ENCODE measurements at regions not wholly inside any gene's neighbourhood (a gene's known extent, or its start where the extent isn't known, plus 50 kb on each side); places are given as distances from the start of the nearest gene placed in this dataset.

DNA sequence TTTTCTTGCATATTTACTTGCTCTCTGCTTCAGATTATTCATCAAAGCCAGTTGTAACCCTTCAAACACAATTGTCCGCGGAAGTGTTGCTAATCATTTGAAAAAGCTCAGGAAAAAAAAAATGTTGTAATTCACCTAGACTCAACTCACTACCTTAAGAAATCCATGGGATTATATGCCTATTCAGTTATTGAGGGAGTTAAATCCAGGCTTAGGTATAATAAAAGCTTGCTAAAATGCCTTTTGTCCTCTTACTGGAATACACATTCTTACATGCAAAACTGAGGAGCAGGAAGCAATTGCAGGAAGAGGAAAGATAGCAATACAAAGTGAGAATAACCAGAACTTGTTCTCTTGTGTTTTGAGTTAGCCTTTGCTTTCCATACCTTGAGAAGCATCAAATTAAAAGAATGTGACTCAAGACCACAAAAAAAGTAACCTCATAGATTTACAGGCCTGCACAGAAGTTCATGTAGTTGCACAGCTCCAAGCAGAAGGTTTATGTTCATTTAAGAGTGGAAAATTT, 91.4 kb upstream of the FAM241A start:
- no peaks in the 10 kb centered on the region for H3K9me3 ChIP-seq (ENCODE audit: low read length)
- no peaks in the 10 kb centered on the region for H3K36me3 ChIP-seq (ENCODE audit: insufficient read depth, low read length)
- no peak overlapping the region for H3K4me3 ChIP-seq (ENCODE audit: low read length)
- no peak overlapping the region for H2AFZ ChIP-seq (ENCODE audit: low read depth, low read length)
- no peaks in the 10 kb centered on the region for H3K4me1 ChIP-seq (ENCODE audit: insufficient read depth, low read length)
- no peaks in the 10 kb centered on the region for H3K27me3 ChIP-seq (ENCODE audit: insufficient read depth, low read length)

DNA sequence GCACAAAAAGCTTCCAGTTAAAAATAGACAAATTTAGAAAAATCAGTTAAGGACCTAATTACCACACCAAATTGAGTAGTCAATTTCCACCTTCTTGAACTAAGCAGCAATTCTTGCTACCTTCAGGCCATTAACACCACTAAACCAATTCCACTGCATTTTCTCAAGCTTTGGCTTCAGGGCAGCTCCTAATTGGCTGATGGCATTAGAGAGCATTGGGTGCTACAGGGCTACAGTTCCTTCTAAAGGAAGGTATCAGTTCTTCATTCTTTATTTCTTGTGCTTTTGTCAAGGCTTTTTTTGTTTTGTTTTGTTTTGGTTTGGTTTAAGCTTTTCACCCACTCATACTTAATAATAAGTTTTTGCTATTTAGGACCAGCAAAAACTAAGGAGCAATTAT, 90.2 kb upstream of the FAM241A start:
- Histone ChIP-seq H3K4me1 (ENCODE audit: insufficient read depth, low read length) (no peaks in the 10 kb centered on the region), H2AFZ (ENCODE audit: low read depth, low read length) (no peak overlapping the region), H3K4me3 (ENCODE audit: low read length) (no peak overlapping the region), H3K27me3 (ENCODE audit: insufficient read depth, low read length) (no peaks in the 10 kb centered on the region), H3K9me3 (ENCODE audit: low read length) (no peaks in the 10 kb centered on the region), H3K36me3 (ENCODE audit: insufficient read depth, low read length) (no peaks in the 10 kb centered on the region)

GRCh38 chr4:112057470-112057869, 87.8 kb upstream of the FAM241A start:
- H2AFZ ChIP-seq (ENCODE audit: low read depth, low read length) = no peak overlapping the region
- H3K9me3 ChIP-seq (ENCODE audit: low read length) = no peaks in the 10 kb centered on the region
- no peaks in the 10 kb centered on the region for H3K4me1 ChIP-seq (ENCODE audit: insufficient read depth, low read length)
- no peaks in the 10 kb centered on the region for H3K27me3 ChIP-seq (ENCODE audit: insufficient read depth, low read length)
- H3K36me3 ChIP-seq (ENCODE audit: insufficient read depth, low read length) = no peaks in the 10 kb centered on the region
- no peak overlapping the region for H3K4me3 ChIP-seq (ENCODE audit: low read length)

- no peak overlapping the region for H2AFZ ChIP-seq (ENCODE audit: low read depth, low read length)
- no peaks in the 10 kb centered on the region for H3K9me3 ChIP-seq (ENCODE audit: low read length)
- H3K27me3 ChIP-seq (ENCODE audit: insufficient read depth, low read length) = no peaks in the 10 kb centered on the region
- H3K4me1 ChIP-seq (ENCODE audit: insufficient read depth, low read length) = no peaks in the 10 kb centered on the region
- H3K4me3 ChIP-seq (ENCODE audit: low read length) = no peak overlapping the region
- H3K36me3 ChIP-seq (ENCODE audit: insufficient read depth, low read length) = no peaks in the 10 kb centered on the region
Measured at GRCh38 chr4:112058433-112058832, 86.8 kb upstream of the FAM241A start.

- Histone ChIP-seq H3K9me3 (ENCODE audit: low read length) (no peaks in the 10 kb centered on the region), H2AFZ (ENCODE audit: low read depth, low read length) (no peak overlapping the region), H3K36me3 (ENCODE audit: insufficient read depth, low read length) (no peaks in the 10 kb centered on the region), H3K4me3 (ENCODE audit: low read length) (no peak overlapping the region), H3K27me3 (ENCODE audit: insufficient read depth, low read length) (no peaks in the 10 kb centered on the region), H3K4me1 (ENCODE audit: insufficient read depth, low read length) (no peaks in the 10 kb centered on the region)
Measured at GRCh38 chr4:112060212-112060611, 85.0 kb upstream of the FAM241A start.

DNA sequence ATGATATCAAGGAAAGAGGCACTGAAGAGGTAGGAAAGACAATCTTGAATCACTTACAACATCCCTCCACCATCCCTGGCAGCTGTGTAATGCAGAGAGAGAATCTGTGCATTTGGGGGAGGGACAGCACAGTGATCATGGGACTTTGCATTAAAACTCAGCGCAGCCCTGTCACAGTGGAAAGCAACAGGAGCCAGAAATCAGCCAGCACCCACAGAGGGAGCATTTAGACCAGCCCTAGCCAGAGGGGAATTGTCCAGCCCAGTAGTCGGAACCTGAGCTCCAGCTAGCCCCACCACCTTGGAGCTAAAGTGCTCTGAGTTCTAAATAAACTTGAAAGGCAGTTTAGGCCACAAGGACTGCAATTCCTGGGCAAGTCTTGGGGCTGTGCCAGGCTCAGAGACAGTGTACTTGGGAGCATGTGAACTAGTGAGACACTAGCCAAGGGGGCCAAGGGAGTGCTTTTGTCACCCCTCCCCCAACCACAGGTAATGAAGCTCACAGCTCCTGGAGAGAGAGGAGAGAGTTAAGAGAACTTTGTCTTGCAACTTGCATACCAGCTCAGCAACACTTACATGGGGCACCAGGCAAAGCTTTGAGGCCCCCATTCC, 83.9 kb upstream of the FAM241A start:
- Histone ChIP-seq H3K36me3 (ENCODE audit: insufficient read depth, low read length) (no peaks in the 10 kb centered on the region), H3K4me3 (ENCODE audit: low read length) (no peak overlapping the region), H3K9me3 (ENCODE audit: low read length) (no peaks in the 10 kb centered on the region), H2AFZ (ENCODE audit: low read depth, low read length) (no peak overlapping the region), H3K4me1 (ENCODE audit: insufficient read depth, low read length) (no peaks in the 10 kb centered on the region), H3K27me3 (ENCODE audit: insufficient read depth, low read length) (no peaks in the 10 kb centered on the region)

DNA sequence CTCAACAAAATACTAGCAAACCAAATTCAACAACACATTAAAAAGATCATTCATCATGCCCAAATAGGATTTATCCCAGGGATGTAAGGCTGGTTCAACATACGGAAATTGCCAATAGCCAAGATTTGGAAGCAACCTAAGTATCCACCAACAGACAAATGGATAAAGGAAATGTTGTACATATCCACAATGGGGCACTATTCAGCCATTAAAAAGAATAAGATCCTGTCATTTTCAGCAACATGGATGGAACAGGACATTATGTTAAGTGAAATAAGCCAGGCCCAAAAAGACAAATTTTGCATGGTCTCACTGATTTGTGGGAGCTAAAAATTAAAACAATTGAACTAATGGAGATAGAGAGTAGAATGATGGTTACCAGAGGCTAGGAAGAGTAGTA, 82.0 kb upstream of the FAM241A start:
- no peak overlapping the region for H3K4me3 ChIP-seq (ENCODE audit: low read length)
- no peaks in the 10 kb centered on the region for H3K27me3 ChIP-seq (ENCODE audit: insufficient read depth, low read length)
- H3K9me3 ChIP-seq (ENCODE audit: low read length) = no peaks in the 10 kb centered on the region
- no peaks in the 10 kb centered on the region for H3K4me1 ChIP-seq (ENCODE audit: insufficient read depth, low read length)
- no peak overlapping the region for H2AFZ ChIP-seq (ENCODE audit: low read depth, low read length)
- no peaks in the 10 kb centered on the region for H3K36me3 ChIP-seq (ENCODE audit: insufficient read depth, low read length)

DNA sequence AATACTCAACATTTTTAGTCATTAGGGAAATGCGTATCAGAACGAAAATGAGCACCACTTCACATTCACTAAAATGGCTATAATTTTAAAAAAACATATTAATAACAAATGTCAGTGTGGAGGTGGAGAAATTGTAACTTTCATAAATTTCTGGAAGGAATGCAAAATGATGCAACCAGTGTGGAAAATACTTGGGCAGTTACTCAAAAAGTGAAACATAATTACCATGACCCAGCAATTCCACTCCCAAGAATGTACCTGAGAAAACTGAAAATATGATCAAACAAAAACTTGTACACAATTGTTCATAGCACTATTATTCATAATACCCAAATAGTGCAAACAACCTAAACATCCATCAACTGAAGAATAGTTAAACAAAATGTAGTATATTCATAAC, 76.1 kb upstream of the FAM241A start:
- no peaks in the 10 kb centered on the region for H3K36me3 ChIP-seq (ENCODE audit: insufficient read depth, low read length)
- no peak overlapping the region for H3K4me3 ChIP-seq (ENCODE audit: low read length)
- no peaks in the 10 kb centered on the region for H3K9me3 ChIP-seq (ENCODE audit: low read length)
- no peaks in the 10 kb centered on the region for H3K27me3 ChIP-seq (ENCODE audit: insufficient read depth, low read length)
- H2AFZ ChIP-seq (ENCODE audit: low read depth, low read length) = no peak overlapping the region
- H3K4me1 ChIP-seq (ENCODE audit: insufficient read depth, low read length) = no peaks in the 10 kb centered on the region

DNA sequence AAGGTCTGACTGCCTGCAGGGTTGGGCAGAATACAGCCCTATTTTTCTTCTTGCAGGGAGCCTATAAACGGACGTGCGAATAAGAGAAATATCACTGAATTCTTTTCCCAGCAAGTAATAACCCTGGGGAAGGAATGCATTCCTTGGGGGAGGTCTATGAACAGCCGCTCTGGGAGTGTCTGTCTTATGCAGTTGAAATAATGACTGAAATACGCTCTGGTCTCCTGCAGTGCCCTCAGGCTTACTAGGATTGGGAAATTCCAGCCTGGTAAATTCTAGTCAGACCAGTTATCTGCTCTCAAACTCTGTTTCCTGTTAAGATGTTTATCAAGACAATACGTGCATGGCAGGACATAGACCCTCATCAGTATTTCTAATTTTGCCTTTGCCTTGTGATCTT, 72.1 kb upstream of the FAM241A start:
- Histone ChIP-seq H3K4me3 (ENCODE audit: low read length) (no peak overlapping the region), H3K4me1 (ENCODE audit: insufficient read depth, low read length) (no peaks in the 10 kb centered on the region), H3K9me3 (ENCODE audit: low read length) (no peaks in the 10 kb centered on the region), H2AFZ (ENCODE audit: low read depth, low read length) (no peak overlapping the region), H3K36me3 (ENCODE audit: insufficient read depth, low read length) (no peaks in the 10 kb centered on the region), H3K27me3 (ENCODE audit: insufficient read depth, low read length) (no peaks in the 10 kb centered on the region)

DNA sequence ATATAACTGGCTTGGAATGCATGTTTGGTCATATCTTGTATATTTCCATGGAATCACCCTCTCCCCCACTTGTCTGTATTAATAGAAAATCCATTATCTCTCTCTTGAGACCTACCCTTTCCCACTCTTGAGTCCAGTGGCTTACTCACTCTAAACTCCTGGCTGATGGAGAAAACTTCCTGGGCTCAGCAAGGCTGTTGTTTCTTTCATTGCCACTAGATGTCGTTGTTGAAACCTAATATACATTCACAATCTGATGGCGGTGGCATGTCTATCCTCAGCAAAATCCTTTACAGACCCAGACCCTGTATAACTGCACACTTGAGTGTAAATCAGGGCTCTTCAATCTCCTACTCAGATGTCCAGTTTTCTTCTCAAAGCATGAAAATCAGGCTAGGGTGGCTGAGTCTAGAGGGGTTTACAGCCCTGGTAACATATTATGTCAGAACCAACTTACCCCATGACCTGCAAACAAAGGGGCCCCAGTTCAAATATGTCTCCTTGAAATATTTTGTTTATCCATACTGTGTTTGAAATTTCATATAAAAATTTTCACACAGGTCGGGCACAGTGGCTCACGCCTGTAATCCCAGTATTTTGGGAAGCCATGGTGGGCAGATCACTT, 70.0 kb upstream of the FAM241A start:
- Histone ChIP-seq H3K27me3 (ENCODE audit: insufficient read depth, low read length) (no peaks in the 10 kb centered on the region), H2AFZ (ENCODE audit: low read depth, low read length) (no peak overlapping the region), H3K4me1 (ENCODE audit: insufficient read depth, low read length) (no peaks in the 10 kb centered on the region), H3K36me3 (ENCODE audit: insufficient read depth, low read length) (no peaks in the 10 kb centered on the region), H3K4me3 (ENCODE audit: low read length) (no peak overlapping the region), H3K9me3 (ENCODE audit: low read length) (no peaks in the 10 kb centered on the region)

- H3K4me1 ChIP-seq (ENCODE audit: insufficient read depth, low read length) = no peaks in the 10 kb centered on the region
- no peaks in the 10 kb centered on the region for H3K27me3 ChIP-seq (ENCODE audit: insufficient read depth, low read length)
- no peak overlapping the region for H2AFZ ChIP-seq (ENCODE audit: low read depth, low read length)
- no peaks in the 10 kb centered on the region for H3K36me3 ChIP-seq (ENCODE audit: insufficient read depth, low read length)
- H3K4me3 ChIP-seq (ENCODE audit: low read length) = no peak overlapping the region
- H3K9me3 ChIP-seq (ENCODE audit: low read length) = no peaks in the 10 kb centered on the region
Measured at GRCh38 chr4:112075906-112076305, 69.3 kb upstream of the FAM241A start.

DNA sequence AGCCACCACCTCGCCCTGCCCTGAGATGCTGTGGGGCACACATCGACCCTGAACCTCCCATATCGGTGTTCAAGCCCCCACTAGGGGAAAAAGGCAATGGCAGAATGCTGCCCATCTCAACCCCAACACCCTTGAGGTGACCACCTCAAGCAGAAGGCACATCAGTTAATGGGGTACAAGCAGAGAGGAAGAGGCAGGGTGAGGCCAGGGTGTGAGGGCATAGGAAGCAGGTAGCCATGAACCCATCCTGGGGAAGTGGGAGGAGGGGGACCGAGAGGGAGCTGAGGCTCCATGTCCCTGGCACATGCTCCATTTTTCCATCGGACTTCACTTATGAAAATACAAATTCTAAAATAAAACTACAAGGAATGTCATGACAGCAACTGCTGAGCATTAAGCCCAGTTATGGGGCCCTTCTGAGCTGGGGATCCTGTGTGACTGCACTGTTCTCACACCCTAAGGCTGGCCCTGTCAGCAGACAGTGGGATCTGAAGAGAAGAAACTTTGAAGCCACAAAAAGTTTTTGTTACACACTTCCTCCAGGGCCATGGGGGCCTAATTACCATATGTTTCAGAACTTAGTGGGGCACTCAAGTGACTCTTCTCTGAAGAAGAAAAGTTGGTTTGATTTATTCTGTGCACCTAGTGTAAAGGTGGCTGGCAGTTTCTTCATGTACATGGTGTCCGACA, 68.2 kb upstream of the FAM241A start:
- Histone ChIP-seq H3K4me1 (ENCODE audit: insufficient read depth, low read length) (no peaks in the 10 kb centered on the region), H3K27me3 (ENCODE audit: insufficient read depth, low read length) (no peaks in the 10 kb centered on the region), H3K36me3 (ENCODE audit: insufficient read depth, low read length) (no peaks in the 10 kb centered on the region), H3K4me3 (ENCODE audit: low read length) (no peak overlapping the region), H3K9me3 (ENCODE audit: low read length) (no peaks in the 10 kb centered on the region), H2AFZ (ENCODE audit: low read depth, low read length) (no peak overlapping the region)

GRCh38 chr4:112077743-112078142, 67.5 kb upstream of the FAM241A start:
- Histone ChIP-seq H3K36me3 (ENCODE audit: insufficient read depth, low read length) (no peaks in the 10 kb centered on the region), H3K9me3 (ENCODE audit: low read length) (no peaks in the 10 kb centered on the region), H3K27me3 (ENCODE audit: insufficient read depth, low read length) (no peaks in the 10 kb centered on the region), H3K4me1 (ENCODE audit: insufficient read depth, low read length) (no peaks in the 10 kb centered on the region), H3K4me3 (ENCODE audit: low read length) (no peak overlapping the region), H2AFZ (ENCODE audit: low read depth, low read length) (no peak overlapping the region)
